ENCODE measurements at regions not wholly inside any gene's neighbourhood (a gene's known extent, or its start where the extent isn't known, plus 50 kb on each side); places are given as distances from the start of the nearest gene placed in this dataset.

- TF ChIP-seq ARID4B (CRISPR knock-in tag; IDR thresholded peaks at IDR 0.05; ENCODE audit: borderline replicate concordance) (no peak), TCF7 (CRISPR knock-in tag; IDR thresholded peaks at IDR 0.05; ENCODE audit: low read depth) (no peak), ZNF219 (CRISPR knock-in tag; IDR thresholded peaks at IDR 0.05; ENCODE audit: borderline replicate concordance) (no peak), CTCF (IDR thresholded peaks at IDR 0.05) (no peak), MLX (CRISPR knock-in tag; IDR thresholded peaks at IDR 0.05) (no peak), USF2 (CRISPR knock-in tag; IDR thresholded peaks at IDR 0.05) (no peak)
These were observed 73.9 kb upstream of the BRINP1 start for GRCh38 chr9:119443179-119443578.
